ENCODE measurements at regions not wholly inside any gene's neighbourhood (a gene's known extent, or its start where the extent isn't known, plus 50 kb on each side); places are given as distances from the start of the nearest gene placed in this dataset.

GRCh38 chr20:23193801-23194384, 107.8 kb upstream of the CD93 start (continued):
- TF ChIP-seq FOXA3 (CRISPR knock-in tag; conservative IDR thresholded peaks at IDR 0.05 in 1 of 2, IDR thresholded peaks at IDR 0.05 in 1 of 2), result 0 out of 4 replicates have a peak, but pooled peaks of 1 of the 2 experiments have one; percentile 16
- no peak for TF ChIP-seq MXI1 (IDR thresholded peaks at IDR 0.05; ENCODE audit: low read depth, low read length)
- TF ChIP-seq ZNF584 (CRISPR knock-in tag; IDR thresholded peaks at IDR 0.05; ENCODE audit: low read depth), result no peak
- TF ChIP-seq NFE2 (IDR thresholded peaks at IDR 0.05; ENCODE audit: low read depth), result no peak
- no peak for TF ChIP-seq MAFF (IDR thresholded peaks at IDR 0.05; ENCODE audit: low read length)
- TF ChIP-seq HNRNPUL1 (IDR thresholded peaks at IDR 0.05; ENCODE audit: low read length), result no peak
- TF ChIP-seq LCOR (CRISPR knock-in tag; IDR thresholded peaks at IDR 0.05), result no peak
- TF ChIP-seq, protein P1, sequence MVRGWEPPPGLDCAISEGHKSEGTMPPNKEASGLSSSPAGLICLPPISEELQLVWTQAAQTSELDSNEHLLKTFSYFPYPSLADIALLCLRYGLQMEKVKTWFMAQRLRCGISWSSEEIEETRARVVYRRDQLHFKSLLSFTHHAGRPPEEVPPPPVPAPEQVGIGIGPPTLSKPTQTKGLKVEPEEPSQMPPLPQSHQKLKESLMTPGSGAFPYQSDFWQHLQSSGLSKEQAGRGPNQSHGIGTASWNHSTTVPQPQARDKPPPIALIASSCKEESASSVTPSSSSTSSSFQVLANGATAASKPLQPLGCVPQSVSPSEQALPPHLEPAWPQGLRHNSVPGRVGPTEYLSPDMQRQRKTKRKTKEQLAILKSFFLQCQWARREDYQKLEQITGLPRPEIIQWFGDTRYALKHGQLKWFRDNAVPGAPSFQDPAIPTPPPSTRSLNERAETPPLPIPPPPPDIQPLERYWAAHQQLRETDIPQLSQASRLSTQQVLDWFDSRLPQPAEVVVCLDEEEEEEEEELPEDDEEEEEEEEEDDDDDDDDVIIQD (CRISPR knock-in tag; IDR thresholded peaks at IDR 0.05), result no peak
- TF ChIP-seq EHMT2 (IDR thresholded peaks at IDR 0.05), result peak; percentile 33; the same call in 1 of the 2 replicates
- TF ChIP-seq PHF21A (IDR thresholded peaks at IDR 0.05; ENCODE audit: borderline replicate concordance, low read depth), result no peak
- no peak for TF ChIP-seq GATAD2A (IDR thresholded peaks at IDR 0.05)
- no peak for TF ChIP-seq RFX1 (IDR thresholded peaks at IDR 0.05)
- TF ChIP-seq EGR1 (conservative IDR thresholded peaks at IDR 0.05), result no peak
- no peak for TF ChIP-seq GABPB1 (CRISPR knock-in tag; IDR thresholded peaks at IDR 0.05)
- TF ChIP-seq E2F5 (CRISPR knock-in tag; IDR thresholded peaks at IDR 0.05), result no peak
- no peak for TF ChIP-seq ZNF76 (CRISPR knock-in tag; IDR thresholded peaks at IDR 0.05; ENCODE audit: borderline replicate concordance)
